Endothelial cell of umbilical vein (primary cell): ENCODE measurements at regions not wholly inside any gene's neighbourhood (a gene's known extent, or its start where the extent isn't known, plus 50 kb on each side); places are given as distances from the start of the nearest gene placed in this dataset.

Experiments used
- BruUV-seq: library from RNA; stranded (reverse); fragments of 400-500 nt; replicated peaks from 2 replicates; lab custom pipeline; 2021; lab: Mats Ljungman, UMichigan
- CTCF ChIA-PET: fragments of 300-600, 350-600 bp; sonication (Branson Sonifier 250); formaldehyde crosslinking; loops from one replicate; lab custom pipeline; 2021; ENCODE audit warnings: antibody characterized with exemption, inconsistent platforms; lab: Charles Lee
- POLR2A ChIA-PET: fragments of 300-600, 350-600 bp; sonication (Branson Sonifier 250); formaldehyde crosslinking; loops from one replicate; lab custom pipeline; 2021; ENCODE audit warnings: antibody characterized with exemption, inconsistent platforms; lab: Charles Lee
- DNase-seq: peaks from one replicate; pipeline ENCODE4 v3.0.0-alpha.2; 2011; ENCODE audit warnings: low read depth, low spot score
- FAIRE-seq: peaks from 2 replicates; lab custom pipeline; 2011; peaks lifted over from hg19 to GRCh38; lab: Jason Lieb, UNC
- H2AFZ ChIP-seq: 2 replicates; pipeline ENCODE4 v1.6.0; 2012; ENCODE audit warnings: low read depth, low read length, control low read depth, inconsistent platforms
- H3K27ac ChIP-seq: 2 replicates; pipeline ENCODE4 v1.5.1; 2011; ENCODE audit warnings: low read depth, mild to moderate bottlenecking, control low read depth, low read length, moderate library complexity; ENCODE audit not compliant: insufficient read depth
- H3K27me3 ChIP-seq, 2 experiments: 2 replicates each; pipeline versions ENCODE4 v1.6.0 to v1.6.1; 2011; ENCODE audit warnings: low read length in 2 of 2, mixed read lengths in 1 of 2; ENCODE audit not compliant: control insufficient read depth in 2 of 2, insufficient read depth in 2 of 2
- H3K36me3 ChIP-seq, 2 experiments: 2 replicates in 1 of 2; 3 replicates in 1 of 2; pipeline ENCODE4 v1.5.1; 2011; ENCODE audit warnings: low read length in 2 of 2, mild to moderate bottlenecking in 1 of 2, moderate library complexity in 1 of 2; ENCODE audit not compliant: control insufficient read depth in 2 of 2, insufficient read depth in 2 of 2; ENCODE audit errors: extremely low read depth in 1 of 2
- H3K4me1 ChIP-seq: 3 replicates; pipeline ENCODE4 v1.5.1; 2011; ENCODE audit warnings: mild to moderate bottlenecking, low read length; ENCODE audit not compliant: control insufficient read depth, insufficient read depth; ENCODE audit errors: extremely low read depth
- H3K4me2 ChIP-seq: 2 replicates; pipeline ENCODE4 v1.6.1; 2011; ENCODE audit warnings: low read length, control low read depth, mixed read lengths; ENCODE audit not compliant: insufficient read depth
- H3K4me3 ChIP-seq, 3 experiments: fragments of 200-600 bp in 1 of 3; sonication (generic), shearing (Covaris generic) in 1 of 3; replicated peaks in 1 of 3; 2 replicates each; pipeline ENCODE4 v1.5.1; 2011 to 2016; ENCODE audit warnings: control low read depth in 3 of 3, low read length in 3 of 3, mild to moderate bottlenecking in 2 of 3, inconsistent platforms in 1 of 3, low read depth in 1 of 3, moderate library complexity in 1 of 3; ENCODE audit not compliant: insufficient read depth in 1 of 3
- H3K79me2 ChIP-seq: 2 replicates; pipeline ENCODE4 v1.6.0; 2012; ENCODE audit warnings: low read length, inconsistent platforms; ENCODE audit not compliant: control insufficient read depth, insufficient read depth
- H3K9ac ChIP-seq: replicated peaks from 2 replicates; pipeline ENCODE3; 2011; ENCODE audit warnings: low read length, control low read depth; ENCODE audit not compliant: insufficient read depth; ENCODE audit errors: extremely low read depth
- H3K9me1 ChIP-seq: replicated peaks from 3 replicates; pipeline ENCODE4 v1.6.0; 2011; ENCODE audit warnings: mild to moderate bottlenecking, low read length; ENCODE audit not compliant: control insufficient read depth, insufficient read depth; ENCODE audit errors: extremely low read depth
- H3K9me3 ChIP-seq: replicated peaks from 2 replicates; pipeline ENCODE4 v1.5.1; 2012; ENCODE audit warnings: low read length, inconsistent platforms; ENCODE audit not compliant: control insufficient read depth, insufficient read depth
- H4K20me1 ChIP-seq: replicated peaks from 2 replicates; pipeline ENCODE3; 2011; ENCODE audit warnings: mild to moderate bottlenecking, low read length; ENCODE audit not compliant: control insufficient read depth, insufficient read depth; ENCODE audit errors: extremely low read depth
- EZH2 ChIP-seq: IDR thresholded peaks from 2 replicates; pipeline ENCODE4 v1.6.1; 2012; ENCODE audit warnings: borderline replicate concordance, low read depth, mild to moderate bottlenecking, moderate library complexity, low read length, inconsistent platforms; ENCODE audit not compliant: severe bottlenecking
- FOS ChIP-seq: IDR thresholded peaks from 2 replicates; pipeline ENCODE4 v1.6.1; 2011; ENCODE audit warnings: mild to moderate bottlenecking, low read length, moderate library complexity, borderline replicate concordance; ENCODE audit not compliant: insufficient read depth
- GATA2 ChIP-seq: IDR thresholded peaks from 2 replicates; pipeline ENCODE4 v1.7.0; 2011; ENCODE audit warnings: low read depth, mild to moderate bottlenecking, moderate library complexity, mixed read lengths, low read length; ENCODE audit not compliant: insufficient read length, insufficient read depth
- JUN ChIP-seq: IDR thresholded peaks from 2 replicates; pipeline ENCODE4 v1.6.1; 2011; ENCODE audit warnings: borderline replicate concordance, low read depth; ENCODE audit not compliant: insufficient read length, insufficient read depth
- MYC ChIP-seq: IDR thresholded peaks from one replicate; pipeline ENCODE4 v1.6.1; 2011; ENCODE audit warnings: mild to moderate bottlenecking, low read depth, low read length
- POLR2A ChIP-seq: IDR thresholded peaks from 2 replicates; pipeline ENCODE4 v1.6.1; 2012; ENCODE audit warnings: low read depth, mild to moderate bottlenecking, control low read depth, low read length
- POLR2AphosphoS5 ChIP-seq: IDR thresholded peaks from 2 replicates; pipeline ENCODE4 v1.6.1; 2012; ENCODE audit warnings: low read depth, mild to moderate bottlenecking, control low read depth, low read length, moderate library complexity; ENCODE audit not compliant: insufficient read depth
- dilution Hi-C: fragments of 300-500 bp; cut with MboI; formaldehyde crosslinking; loops from one replicate; pipeline ENCODE4 v1.15.0; 2019; ENCODE audit warnings: low sequenced_read_pairs; ENCODE audit not compliant: extremely low pct_ligation_motif_present
- intact Hi-C: fragments of 100-400 bp; cut with micrococcal nuclease; formaldehyde crosslinking; loops from one replicate; pipeline ENCODE4 v1.10.0; 2022
- TF ChIP-seq, protein P1 (sequence below), 2 donors: IDR thresholded peaks; 1 replicate in 1 of 2; 2 replicates in 1 of 2; pipeline ENCODE4 v1.5.1; 2011; ENCODE audit warnings: low read length in 2 of 2, mild to moderate bottlenecking in 2 of 2, moderate library complexity in 2 of 2, control low read depth in 1 of 2, inconsistent platforms in 1 of 2, low read depth in 1 of 2; ENCODE audit not compliant: insufficient read depth in 1 of 2; ENCODE audit errors: extremely low read depth in 1 of 2
- TF ChIP-seq, protein P2 (sequence below): IDR thresholded peaks from 2 replicates; pipeline ENCODE4 v1.6.1; 2011; ENCODE audit not compliant: insufficient read depth, insufficient read length

DNA sequence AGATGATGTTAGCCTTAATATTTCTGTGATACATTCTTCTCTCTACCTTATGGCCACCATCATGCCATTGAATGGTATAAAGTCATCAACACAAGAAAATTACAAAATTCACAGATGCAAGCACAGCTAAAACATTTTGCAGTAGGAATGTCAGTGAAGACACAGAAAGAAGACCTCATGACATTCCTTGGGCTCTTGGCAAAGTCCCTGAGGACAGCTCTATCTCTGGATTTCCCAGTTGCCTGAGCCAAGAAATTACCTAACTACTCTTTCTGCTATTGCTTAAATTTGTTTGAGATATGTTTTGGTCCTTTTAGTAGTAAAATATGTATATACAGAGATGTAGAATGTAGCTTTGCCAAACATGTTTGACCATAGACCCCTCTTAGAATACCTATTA lies 201.0 kb upstream of the STXBP5 start:
- Histone ChIP-seq H3K27me3 (no peaks in the 10 kb centered on the region), H3K79me2 (no peaks in the 10 kb centered on the region), H3K4me2 (no peak overlapping the region), H4K20me1 (no peaks in the 10 kb centered on the region), H3K27ac (no peak overlapping the region), H3K36me3 (no peaks in the 10 kb centered on the region), H3K9me3 (no peaks in the 10 kb centered on the region), H3K9me1 (no peaks in the 10 kb centered on the region), H3K4me3 (no peak overlapping the region), H3K9ac (no peak overlapping the region), H2AFZ (no peak overlapping the region), H3K4me1 (no peaks in the 10 kb centered on the region)
- ChIA-PET CTCF (no interaction called here), POLR2A (no interaction called here)
- FAIRE-seq (no peak), DNase-seq (no peak)
- intact Hi-C loops (no loop called here), dilution Hi-C loops (no loop called here)
- no peak for TF ChIP-seq EZH2
- no peak for TF ChIP-seq GATA2
- no peak for TF ChIP-seq JUN
- no peak for TF ChIP-seq MYC
- TF ChIP-seq, protein P1, sequence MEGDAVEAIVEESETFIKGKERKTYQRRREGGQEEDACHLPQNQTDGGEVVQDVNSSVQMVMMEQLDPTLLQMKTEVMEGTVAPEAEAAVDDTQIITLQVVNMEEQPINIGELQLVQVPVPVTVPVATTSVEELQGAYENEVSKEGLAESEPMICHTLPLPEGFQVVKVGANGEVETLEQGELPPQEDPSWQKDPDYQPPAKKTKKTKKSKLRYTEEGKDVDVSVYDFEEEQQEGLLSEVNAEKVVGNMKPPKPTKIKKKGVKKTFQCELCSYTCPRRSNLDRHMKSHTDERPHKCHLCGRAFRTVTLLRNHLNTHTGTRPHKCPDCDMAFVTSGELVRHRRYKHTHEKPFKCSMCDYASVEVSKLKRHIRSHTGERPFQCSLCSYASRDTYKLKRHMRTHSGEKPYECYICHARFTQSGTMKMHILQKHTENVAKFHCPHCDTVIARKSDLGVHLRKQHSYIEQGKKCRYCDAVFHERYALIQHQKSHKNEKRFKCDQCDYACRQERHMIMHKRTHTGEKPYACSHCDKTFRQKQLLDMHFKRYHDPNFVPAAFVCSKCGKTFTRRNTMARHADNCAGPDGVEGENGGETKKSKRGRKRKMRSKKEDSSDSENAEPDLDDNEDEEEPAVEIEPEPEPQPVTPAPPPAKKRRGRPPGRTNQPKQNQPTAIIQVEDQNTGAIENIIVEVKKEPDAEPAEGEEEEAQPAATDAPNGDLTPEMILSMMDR (IDR thresholded peaks at IDR 0.05; ENCODE audit: extremely low read depth in 1 of 2, insufficient read depth in 1 of 2, low read depth in 1 of 2, low read length in 2 of 2), result no peak
- TF ChIP-seq POLR2A, result no peak
- TF ChIP-seq, protein P2, sequence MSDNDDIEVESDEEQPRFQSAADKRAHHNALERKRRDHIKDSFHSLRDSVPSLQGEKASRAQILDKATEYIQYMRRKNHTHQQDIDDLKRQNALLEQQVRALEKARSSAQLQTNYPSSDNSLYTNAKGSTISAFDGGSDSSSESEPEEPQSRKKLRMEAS, result no peak
- no peak for TF ChIP-seq POLR2AphosphoS5
- no peak for TF ChIP-seq FOS
- BruUV-seq, result no TSS peak
